BJ (cell line): ENCODE measurements at regions not wholly inside any gene's neighbourhood (a gene's known extent, or its start where the extent isn't known, plus 50 kb on each side); places are given as distances from the start of the nearest gene placed in this dataset.

Experiments
- CTCF ChIA-PET: fragments of 350-600 bp; formaldehyde crosslinking; extraction: SDS; loops from one replicate; lab custom pipeline; 2021; ENCODE audit warnings: antibody characterized with exemption, inconsistent platforms; lab: Yijun Ruan, JAX
- POLR2A ChIA-PET: fragments of 300-600 bp; sonication (Branson Sonifier 250); formaldehyde crosslinking; extraction: SDS; loops from one replicate; lab custom pipeline; 2021; ENCODE audit warnings: antibody characterized with exemption; lab: Charles Lee
- DNase-seq: peaks from one replicate; pipeline ENCODE4 v3.0.0-alpha.2; 2011; ENCODE audit warnings: low read depth
- H3K27me3 ChIP-seq: 2 replicates; pipeline ENCODE4 v1.6.0; 2011; ENCODE audit warnings: low read length; ENCODE audit not compliant: control insufficient read depth, insufficient read depth
- H3K36me3 ChIP-seq: 2 replicates; pipeline ENCODE4 v1.5.1; 2011; ENCODE audit warnings: low read length; ENCODE audit not compliant: control insufficient read depth, insufficient read depth
- H3K4me3 ChIP-seq: 2 replicates; pipeline ENCODE4 v1.5.1; 2011; ENCODE audit warnings: low read depth, mild to moderate bottlenecking, control low read depth, low read length
- CTCF ChIP-seq: IDR thresholded peaks from 2 replicates; pipeline ENCODE4 v1.5.1; 2011; ENCODE audit warnings: low read depth, mild to moderate bottlenecking, control low read depth, inconsistent platforms, low read length, moderate library complexity; ENCODE audit not compliant: insufficient read depth

- no peak overlapping the region for H3K4me3 ChIP-seq
- no peaks in the 10 kb centered on the region for H3K27me3 ChIP-seq
- TF ChIP-seq CTCF, result no peak
- ChIA-PET POLR2A (no interaction called here), CTCF (no interaction called here)
- H3K36me3 ChIP-seq, result no peaks in the 10 kb centered on the region
- DNase-seq, result no peak
Observed at GRCh38 chr10:129244298-129244697, 222.7 kb upstream of the MGMT start.

GRCh38 chr10:129244757-129245156, 222.3 kb upstream of the MGMT start:
- CTCF ChIA-PET, result no interaction called here
- H3K27me3 ChIP-seq, result no peaks in the 10 kb centered on the region
- no peak for TF ChIP-seq CTCF
- POLR2A ChIA-PET, result no interaction called here
- DNase-seq, result no peak
- H3K36me3 ChIP-seq, result no peaks in the 10 kb centered on the region
- H3K4me3 ChIP-seq, result no peak overlapping the region

- ChIA-PET POLR2A (no interaction called here), CTCF (interaction anchor here (0.6 kb wide), 1 partner anchor 717 kb away, joined by 3 read pairs; no protein-coding TSS in a partner anchor)
- Histone ChIP-seq H3K36me3 (no peaks in the 10 kb centered on the region), H3K27me3 (no peaks in the 10 kb centered on the region), H3K4me3 (no peak overlapping the region)
- no peak for TF ChIP-seq CTCF
- DNase-seq, result no peak
Observed at GRCh38 chr10:129253161-129253864, 213.7 kb upstream of the MGMT start.

GRCh38 chr10:129253865-129254179, 213.2 kb upstream of the MGMT start:
- H3K27me3 ChIP-seq, result no peaks in the 10 kb centered on the region
- no peak for TF ChIP-seq CTCF
- no peak for DNase-seq
- ChIA-PET POLR2A (no interaction called here), CTCF (interaction anchor here (0.6 kb wide), 1 partner anchor 717 kb away, joined by 3 read pairs; no protein-coding TSS in a partner anchor)
- no peak overlapping the region for H3K4me3 ChIP-seq
- no peaks in the 10 kb centered on the region for H3K36me3 ChIP-seq

- Histone ChIP-seq H3K4me3 (no peak overlapping the region), H3K27me3 (no peaks in the 10 kb centered on the region), H3K36me3 (no peaks in the 10 kb centered on the region)
- ChIA-PET POLR2A (no interaction called here), CTCF (interaction anchor here (0.6 to 0.7 kb wide), 2 partner anchors 610 to 616 kb away, joined by 3 read pairs; no protein-coding TSS in a partner anchor)
- TF ChIP-seq CTCF, result no peak
- no peak for DNase-seq
Observed at GRCh38 chr10:129258283-129258923, 208.6 kb upstream of the MGMT start.
